ENCODE measurements at regions not wholly inside any gene's neighbourhood (a gene's known extent, or its start where the extent isn't known, plus 50 kb on each side); places are given as distances from the start of the nearest gene placed in this dataset.
"Not testable (repeated sequence)": the region's sequence is repeated elsewhere in the genome, so short reads cannot be mapped to it uniquely, and the experiment has no call there.

- H3K36me3 Mint-ChIP-seq; H3K9me3 Mint-ChIP-seq; DNase-seq (ENCODE audit: low spot score); H3K4me1 Mint-ChIP-seq (ENCODE audit: low read depth in 2 of 2); H3K27ac Mint-ChIP-seq; H3K4me3 Mint-ChIP-seq; ATAC-seq; H3K27me3 Mint-ChIP-seq: not testable (repeated sequence)
Measured at GRCh38 chr17:22548873-22549272, 856.5 kb downstream of the KCNJ18 start.

- not testable (repeated sequence) for DNase-seq (ENCODE audit: low spot score); H3K36me3 Mint-ChIP-seq; H3K27me3 Mint-ChIP-seq; ATAC-seq; H3K4me3 Mint-ChIP-seq; H3K9me3 Mint-ChIP-seq; H3K27ac Mint-ChIP-seq; H3K4me1 Mint-ChIP-seq (ENCODE audit: low read depth in 2 of 2)
Measured at GRCh38 chr17:22551695-22552415, 859.5 kb downstream of the KCNJ18 start.

DNA sequence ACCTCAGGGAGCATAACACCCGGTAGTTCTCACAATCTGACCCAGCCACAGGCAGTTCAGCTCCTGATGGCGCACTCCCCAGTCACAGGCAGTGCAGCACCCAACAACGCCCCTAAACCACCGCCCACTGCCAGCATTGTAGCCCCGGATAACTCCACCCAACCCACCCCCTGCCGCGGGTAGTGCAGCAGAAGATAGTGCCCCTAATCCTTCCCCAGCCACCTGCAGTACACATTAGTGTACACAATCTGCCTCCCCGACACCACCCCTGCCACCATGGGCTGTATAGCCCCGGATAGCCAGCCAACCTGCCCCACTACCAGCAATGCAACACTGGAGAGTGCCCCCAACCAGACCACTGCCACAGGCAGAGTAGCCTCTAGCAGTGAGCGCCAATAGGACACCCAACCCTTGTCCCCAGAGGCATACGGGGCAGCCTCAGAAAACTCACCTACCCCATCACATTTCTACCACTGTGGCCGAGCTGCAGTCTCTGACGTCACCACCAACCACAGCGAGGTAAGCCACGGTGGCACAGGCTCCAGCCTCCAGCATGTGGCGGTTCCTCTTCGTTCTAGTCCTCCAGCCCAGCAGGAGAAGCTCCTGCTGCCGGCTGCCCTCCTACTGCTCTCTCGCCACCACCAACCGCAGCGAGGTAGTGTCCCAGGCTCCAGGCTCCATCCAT is 877.3 kb downstream of the KCNJ18 start:
- ATAC-seq (no peak), DNase-seq (ENCODE audit: low spot score) (no peak)
- Mint-ChIP-seq H3K27ac (no peak overlapping the region), H3K27me3 (no peaks in the 10 kb centered on the region), H3K36me3 (peaks cover 14% of the 10 kb centered on the region), H3K4me3 (no peak overlapping the region), H3K9me3 (peaks cover 26% of the 10 kb centered on the region), H3K4me1 (ENCODE audit: low read depth in 2 of 2) (peaks cover 0 to 4% of the 10 kb centered on the region in 2 donors)

DNA sequence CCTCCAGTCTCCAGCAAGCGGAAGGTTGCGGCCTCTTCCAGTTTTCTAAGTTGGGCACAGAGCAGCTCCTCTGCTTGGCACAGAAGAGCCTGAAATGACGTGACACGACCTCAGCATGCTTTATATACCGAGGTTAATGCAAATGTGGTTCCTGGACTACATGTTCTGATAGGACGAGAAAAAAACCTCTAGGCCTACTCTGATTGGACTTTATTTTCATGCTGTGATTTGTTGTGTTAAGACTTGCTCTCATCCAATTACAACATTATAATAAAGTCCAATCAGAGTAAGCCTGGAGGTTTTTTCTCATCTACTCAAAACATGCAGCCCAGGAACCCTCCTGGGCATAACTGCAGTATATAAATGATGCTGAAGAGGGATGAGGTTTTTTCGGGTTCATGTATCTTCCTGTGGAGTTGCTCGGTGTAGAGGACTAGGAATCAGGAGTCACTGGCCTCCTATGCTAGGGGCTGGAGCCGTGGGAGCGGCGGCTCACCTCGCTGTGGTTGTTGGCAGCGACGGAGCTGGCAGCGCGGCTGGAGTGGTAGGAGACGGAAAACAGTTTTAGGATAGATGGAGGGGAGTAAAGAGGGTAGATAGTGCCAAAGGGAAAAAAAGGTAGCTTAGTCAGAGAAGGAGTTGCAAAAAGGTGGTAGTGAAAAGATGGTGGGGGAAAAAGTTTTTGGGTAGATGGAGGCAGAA is 878.0 kb downstream of the KCNJ18 start:
- Mint-ChIP-seq H3K9me3 (peaks cover 26% of the 10 kb centered on the region), H3K4me1 (ENCODE audit: low read depth in 2 of 2) (peaks cover 0 to 4% of the 10 kb centered on the region in 2 donors), H3K27me3 (no peaks in the 10 kb centered on the region), H3K36me3 (peaks cover 14% of the 10 kb centered on the region), H3K27ac (no peak overlapping the region), H3K4me3 (no peak overlapping the region)
- ATAC-seq (no peak), DNase-seq (ENCODE audit: low spot score) (no peak)

DNA sequence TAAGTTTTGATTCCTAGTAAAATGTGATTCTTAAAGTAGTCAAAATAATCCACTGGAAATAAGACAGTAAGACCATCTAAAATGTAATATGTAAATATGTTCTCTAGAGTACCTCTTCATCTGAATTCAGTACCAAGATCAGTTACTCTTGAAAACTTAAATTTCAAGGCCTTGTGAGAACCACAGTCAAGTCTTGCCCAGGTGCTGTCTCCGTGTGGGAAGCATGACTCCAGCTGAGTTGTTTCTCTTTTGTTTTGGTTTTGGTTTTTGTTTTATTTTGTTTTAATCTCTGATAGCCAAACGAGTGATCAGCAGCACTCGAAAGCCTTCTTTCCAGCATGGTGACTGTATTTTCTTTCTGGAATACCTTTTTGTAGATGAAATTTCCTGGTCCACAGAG is 907.0 kb downstream of the KCNJ18 start:
- H3K4me1 Mint-ChIP-seq (ENCODE audit: low read depth in 2 of 2): no peaks in the 10 kb centered on the region
- H3K27ac Mint-ChIP-seq: no peak overlapping the region
- no peak overlapping the region for H3K4me3 Mint-ChIP-seq
- ATAC-seq (no peak), DNase-seq (ENCODE audit: low spot score) (no peak)
- no peaks in the 10 kb centered on the region for H3K27me3 Mint-ChIP-seq
- H3K36me3 Mint-ChIP-seq: peaks cover 5% of the 10 kb centered on the region
- H3K9me3 Mint-ChIP-seq: peaks cover 16% of the 10 kb centered on the region

DNA sequence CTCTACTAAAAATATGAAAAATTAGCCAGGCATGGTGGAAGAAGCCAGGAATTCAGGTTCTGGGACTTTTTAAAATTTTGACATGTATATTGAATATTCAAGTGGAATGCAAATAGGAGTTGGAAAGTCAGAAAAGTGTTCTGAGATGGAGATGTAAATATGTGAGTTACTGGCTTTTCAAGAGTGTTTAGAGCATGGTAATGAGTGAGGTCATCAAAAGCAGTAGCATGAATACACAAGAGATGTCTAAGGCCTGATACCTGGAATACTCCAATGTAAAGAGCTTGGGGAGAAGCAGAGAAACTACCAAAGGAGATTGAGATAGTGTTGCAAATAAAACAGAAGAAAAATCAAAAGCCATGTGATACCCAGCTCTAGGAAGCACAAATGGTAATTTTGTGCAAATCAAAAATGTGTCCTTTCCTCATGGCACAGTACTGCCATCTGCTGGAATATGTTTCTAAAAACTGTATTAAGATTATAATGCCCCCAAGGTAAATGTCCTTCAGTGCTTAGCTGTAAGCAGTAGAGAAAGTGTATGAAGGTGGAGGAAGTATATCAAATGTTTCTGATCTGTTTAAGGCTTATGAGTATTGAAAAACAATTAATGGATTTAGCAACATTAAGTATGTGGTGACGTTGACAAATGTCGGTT is 908.4 kb downstream of the KCNJ18 start:
- no peak for DNase-seq (ENCODE audit: low spot score)
- H3K9me3 Mint-ChIP-seq: peaks cover 16% of the 10 kb centered on the region
- ATAC-seq: no peak
- H3K36me3 Mint-ChIP-seq: peaks cover 5% of the 10 kb centered on the region
- no peaks in the 10 kb centered on the region for H3K4me1 Mint-ChIP-seq (ENCODE audit: low read depth in 2 of 2)
- H3K4me3 Mint-ChIP-seq: no peak overlapping the region
- H3K27ac Mint-ChIP-seq: no peak overlapping the region
- H3K27me3 Mint-ChIP-seq: no peaks in the 10 kb centered on the region
